Activated CD8-positive, alpha-beta T cell treated with anti-CD3 and anti-CD28 coated beads, Interleukin-2, amount 10 ng/mL, durations not matched to agents 7 days and 5 days (primary cell): ENCODE measurements at regions not wholly inside any gene's neighbourhood (a gene's known extent, or its start where the extent isn't known, plus 50 kb on each side); places are given as distances from the start of the nearest gene placed in this dataset.

ENCODE experiments used
- ATAC-seq: fragments of 150-1000 bp; cut with Tn5 transposase; one replicate; pipeline ENCODE4 v1.10.0; 2021; ENCODE audit warnings: moderate library complexity
- CTCF ChIA-PET: fragments of 350-600 bp; sonication (Branson Sonifier 250); formaldehyde crosslinking; loops from one replicate; lab custom pipeline; 2021; ENCODE audit warnings: antibody characterized with exemption; lab: Charles Lee
- POLR2A ChIA-PET: fragments of 350-600 bp; sonication (Branson Sonifier 250); formaldehyde crosslinking; loops from one replicate; lab custom pipeline; 2021; ENCODE audit warnings: antibody characterized with exemption; lab: Charles Lee
- DNase-seq: peaks from one replicate; pipeline ENCODE4 v3.0.0-alpha.2; 2020
- H3K27ac Mint-ChIP-seq: one replicate; pipeline ENCODE4 v1.8.0; 2021; ENCODE audit warnings: mild to moderate bottlenecking, mixed read lengths
- H3K27me3 Mint-ChIP-seq: one replicate; pipeline ENCODE4 v1.8.0; 2021; ENCODE audit warnings: low read depth, mixed read lengths
- H3K36me3 Mint-ChIP-seq: one replicate; pipeline ENCODE4 v1.8.0; 2021; ENCODE audit warnings: low read depth, mixed read lengths
- H3K4me1 Mint-ChIP-seq: one replicate; pipeline ENCODE4 v1.8.0; 2021; ENCODE audit warnings: low read depth, mixed read lengths
- H3K4me3 Mint-ChIP-seq: one replicate; pipeline ENCODE4 v1.8.0; 2021; ENCODE audit warnings: mild to moderate bottlenecking, mixed read lengths
- H3K9me3 Mint-ChIP-seq: one replicate; pipeline ENCODE4 v1.8.0; 2022; ENCODE audit warnings: mixed read lengths; ENCODE audit not compliant: insufficient read depth

DNA sequence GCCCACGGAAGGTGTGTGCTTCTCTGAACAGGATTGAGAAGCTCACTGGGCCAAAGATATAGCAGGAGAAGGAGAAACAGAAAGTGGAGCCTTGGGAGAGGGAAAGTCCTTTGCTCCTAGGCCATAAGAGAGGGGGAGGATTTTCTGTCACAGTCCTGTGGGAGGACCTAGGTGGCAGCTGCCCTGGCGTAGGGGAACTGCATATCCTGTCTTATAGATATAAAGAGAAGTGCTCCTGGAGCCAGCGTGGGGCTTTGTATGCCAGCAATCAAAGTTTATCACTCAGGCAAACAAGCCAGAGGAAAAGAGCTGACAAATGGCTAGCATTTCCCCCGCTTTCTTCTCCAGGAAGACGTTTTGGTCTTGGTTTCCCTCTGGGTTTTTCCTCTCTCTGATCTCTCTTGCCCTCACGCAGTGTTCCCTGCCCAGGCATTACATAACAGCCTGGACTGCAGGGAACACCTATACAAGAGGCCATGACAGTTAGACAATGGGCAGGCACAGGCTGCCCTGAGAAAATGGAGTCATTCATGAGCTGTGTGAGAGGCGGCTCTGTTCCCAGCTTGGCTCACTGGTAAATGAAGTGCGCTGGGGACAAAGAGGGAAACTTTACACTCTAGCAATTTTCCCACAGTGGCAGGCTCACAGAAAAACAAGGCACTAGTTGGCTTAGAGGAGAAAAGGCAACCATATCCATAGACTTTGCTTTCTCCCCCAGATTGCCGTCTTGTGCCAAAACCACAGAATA is 52.5 kb upstream of the ZNF648 start:
- POLR2A ChIA-PET, result no interaction called here
- no peak overlapping the region for H3K4me3 Mint-ChIP-seq
- H3K27me3 Mint-ChIP-seq, result peaks cover 30% of the 10 kb centered on the region
- peaks cover 2% of the 10 kb centered on the region for H3K4me1 Mint-ChIP-seq
- DNase-seq (no peak), ATAC-seq (no peak)
- CTCF ChIA-PET, result interaction anchor here (1.1 to 1.5 kb wide), 2 partner anchors 30 to 33 kb away, joined by 4 to 5 read pairs; no protein-coding TSS in a partner anchor
- H3K36me3 Mint-ChIP-seq, result no peaks in the 10 kb centered on the region
- no peak overlapping the region for H3K27ac Mint-ChIP-seq
- no peaks in the 10 kb centered on the region for H3K9me3 Mint-ChIP-seq

DNA sequence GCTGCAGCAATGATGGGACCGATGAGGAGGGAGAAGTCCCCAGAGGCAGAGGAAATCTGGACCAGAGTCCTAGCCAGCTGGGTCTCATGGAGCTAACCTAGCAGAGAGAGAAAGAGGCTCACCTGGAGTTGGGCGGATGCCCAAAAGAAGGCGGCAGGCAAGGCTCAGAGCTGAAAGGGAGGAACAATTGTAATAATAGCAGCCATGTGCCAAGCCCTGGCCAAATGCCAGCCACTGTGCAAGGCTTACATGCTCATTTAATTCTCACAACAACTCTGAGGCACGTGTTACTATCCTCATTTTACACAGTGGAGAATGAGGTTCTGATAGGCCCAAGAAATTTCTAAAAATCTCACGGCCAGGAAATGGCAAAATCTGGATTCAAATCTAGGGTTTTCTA is 50.0 kb upstream of the ZNF648 start:
- H3K27me3 Mint-ChIP-seq, result peaks cover 29% of the 10 kb centered on the region
- no peaks in the 10 kb centered on the region for H3K36me3 Mint-ChIP-seq
- no peak overlapping the region for H3K4me3 Mint-ChIP-seq
- CTCF ChIA-PET, result no interaction called here
- peaks cover 2% of the 10 kb centered on the region for H3K4me1 Mint-ChIP-seq
- H3K27ac Mint-ChIP-seq, result no peak overlapping the region
- no peak for DNase-seq
- H3K9me3 Mint-ChIP-seq, result no peaks in the 10 kb centered on the region
- POLR2A ChIA-PET, result no interaction called here
- ATAC-seq, result no peak
